Kidney tubule cell (primary cell): ENCODE measurements at regions not wholly inside any gene's neighbourhood (a gene's known extent, or its start where the extent isn't known, plus 50 kb on each side); places are given as distances from the start of the nearest gene placed in this dataset.

Experiments used
- DNase-seq: peaks from one replicate; pipeline ENCODE4 v3.0.0-alpha.2; 2018; ENCODE audit warnings: low spot score

DNA sequence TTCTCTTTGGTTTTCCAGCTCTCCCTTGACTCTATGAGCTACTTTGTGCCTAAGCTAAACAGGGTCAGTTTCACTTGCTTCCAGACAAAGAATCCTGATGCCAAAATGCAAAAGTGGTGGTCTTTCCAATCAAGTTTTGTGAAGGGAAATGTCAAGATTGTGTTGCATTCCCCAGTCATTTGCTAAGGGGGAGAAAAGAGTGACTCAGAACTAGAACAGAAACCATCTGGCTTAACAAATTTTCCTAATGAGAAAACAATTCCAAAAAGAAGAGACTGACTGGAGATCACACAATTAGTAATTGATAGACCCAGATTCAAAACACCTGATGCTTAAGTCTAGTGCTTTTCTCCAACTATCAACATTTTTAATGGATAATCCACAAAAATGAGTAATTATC, 235.1 kb upstream of the DIO2 start:
- DNase-seq = no peak

- DNase-seq = no peak
Measured at GRCh38 chr14:80445605-80446004, 234.3 kb upstream of the DIO2 start.

GRCh38 chr14:80434574-80435321, 223.4 kb upstream of the DIO2 start:
- peak; percentile 84 for DNase-seq

- no peak for DNase-seq
Measured at GRCh38 chr14:80433811-80434210, 222.5 kb upstream of the DIO2 start.

GRCh38 chr14:80428671-80429070, 217.4 kb upstream of the DIO2 start:
- DNase-seq = no peak

DNA sequence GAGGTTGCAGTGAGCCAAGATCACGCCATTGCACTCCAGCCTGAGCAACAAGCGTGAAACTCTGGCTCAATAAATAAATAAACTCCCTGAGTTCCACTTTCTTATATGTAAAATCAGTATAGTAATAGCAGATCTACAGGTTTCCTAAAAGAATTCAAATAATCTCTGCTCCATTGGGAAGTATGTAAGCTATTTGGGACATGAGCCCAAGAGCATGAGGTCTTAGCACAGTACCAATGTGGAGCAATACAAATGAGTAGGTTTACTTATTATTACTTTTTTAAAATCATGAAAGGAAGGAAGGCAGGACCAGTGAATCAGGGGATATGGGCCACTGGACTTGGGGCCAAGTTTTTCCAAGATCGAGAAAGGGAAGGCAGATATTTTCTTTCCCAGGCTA, 216.9 kb upstream of the DIO2 start:
- no peak for DNase-seq

GRCh38 chr14:80427101-80427500, 215.8 kb upstream of the DIO2 start:
- DNase-seq = no peak

- DNase-seq = peak; percentile 4
Measured at GRCh38 chr14:80426683-80427082, 215.4 kb upstream of the DIO2 start.

DNA sequence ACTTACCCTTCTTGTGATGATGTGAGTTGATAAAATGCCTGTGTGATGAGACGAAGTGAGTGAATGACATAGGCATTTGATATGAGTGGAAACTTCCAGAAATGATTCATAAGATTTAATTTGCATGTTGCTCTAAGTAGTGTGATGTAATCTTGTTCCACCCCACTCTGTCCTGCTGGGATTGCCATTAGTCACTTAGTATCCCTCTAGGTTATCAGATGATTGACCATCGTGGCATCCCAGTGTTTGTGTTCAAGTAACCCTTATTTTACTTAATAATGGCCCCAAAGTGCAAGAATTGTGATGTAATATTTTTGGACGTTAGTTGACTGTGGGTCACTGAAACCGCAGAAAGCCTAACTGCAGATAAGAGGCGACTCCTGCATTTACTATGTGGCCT, 214.4 kb upstream of the DIO2 start:
- peak; percentile 96 for DNase-seq

DNA sequence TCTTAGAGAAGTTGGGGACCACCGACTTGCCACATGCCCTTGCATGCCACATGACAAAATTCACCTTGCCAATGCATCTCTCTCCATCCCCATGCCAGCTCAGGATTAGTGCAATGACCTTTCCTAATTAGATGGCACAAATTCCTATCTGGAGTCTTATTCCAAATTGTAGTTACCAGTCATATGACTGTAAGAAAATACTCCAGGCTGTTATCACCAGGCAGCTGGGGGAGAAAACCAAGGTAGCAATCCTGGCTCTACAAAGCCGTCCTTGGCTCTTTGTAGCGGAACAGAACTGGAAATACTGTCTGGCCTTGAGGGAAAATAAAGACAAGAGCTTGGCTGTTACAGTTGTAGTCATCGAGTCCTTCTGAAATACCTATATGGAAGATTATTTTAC, 208.5 kb upstream of the DIO2 start:
- no peak for DNase-seq

DNA sequence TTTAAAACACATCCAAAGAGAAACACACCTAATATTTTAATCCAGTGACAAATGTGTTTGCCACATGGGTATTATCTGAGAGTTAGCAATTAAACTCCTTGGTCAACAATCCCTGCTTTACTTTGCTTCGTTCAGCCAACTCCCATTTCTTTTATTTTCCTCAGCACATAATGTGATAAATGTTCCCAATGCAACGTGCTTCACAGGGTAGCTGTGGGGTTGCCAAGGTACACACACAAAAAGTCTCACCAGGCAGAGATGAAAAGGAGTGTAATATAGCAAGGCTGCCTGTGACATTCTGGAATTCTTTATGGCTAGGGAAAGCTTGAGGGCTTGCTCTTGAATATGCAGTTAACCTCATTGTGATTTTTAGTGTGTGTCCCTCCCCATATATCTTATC, 208.0 kb upstream of the DIO2 start:
- DNase-seq = no peak

- no peak for DNase-seq
Measured at GRCh38 chr14:80415636-80416035, 204.3 kb upstream of the DIO2 start.

- DNase-seq = no peak
Measured at GRCh38 chr14:80414080-80414479, 202.8 kb upstream of the DIO2 start.

- no peak for DNase-seq
Measured at GRCh38 chr14:80404413-80404812, 193.1 kb upstream of the DIO2 start.

- DNase-seq = peak; percentile 83
Measured at GRCh38 chr14:80403036-80403435, 191.7 kb upstream of the DIO2 start.

- DNase-seq = no peak
Measured at GRCh38 chr14:80395031-80395430, 183.7 kb upstream of the DIO2 start.

DNA sequence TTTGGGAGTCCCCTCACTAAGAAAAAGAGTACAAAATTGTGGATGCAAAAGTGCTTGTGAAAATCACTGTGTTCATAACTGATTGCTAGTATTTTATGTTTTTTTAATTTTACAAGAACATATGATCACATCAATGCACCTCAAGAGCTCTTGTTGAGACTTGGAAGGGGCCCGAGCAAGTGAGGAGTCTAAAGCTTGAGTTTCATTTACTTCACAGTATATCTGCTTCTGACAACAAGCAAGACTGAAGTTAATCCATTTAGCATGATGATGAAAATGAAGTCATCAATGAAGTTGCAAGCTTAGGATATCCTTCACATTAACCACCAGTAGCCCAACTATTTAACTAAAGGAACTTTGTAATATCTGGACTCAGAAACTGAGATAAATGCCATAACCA, 182.5 kb upstream of the DIO2 start:
- no peak for DNase-seq

- DNase-seq = peak; percentile 96
Measured at GRCh38 chr14:80390906-80391305, 179.6 kb upstream of the DIO2 start.

DNA sequence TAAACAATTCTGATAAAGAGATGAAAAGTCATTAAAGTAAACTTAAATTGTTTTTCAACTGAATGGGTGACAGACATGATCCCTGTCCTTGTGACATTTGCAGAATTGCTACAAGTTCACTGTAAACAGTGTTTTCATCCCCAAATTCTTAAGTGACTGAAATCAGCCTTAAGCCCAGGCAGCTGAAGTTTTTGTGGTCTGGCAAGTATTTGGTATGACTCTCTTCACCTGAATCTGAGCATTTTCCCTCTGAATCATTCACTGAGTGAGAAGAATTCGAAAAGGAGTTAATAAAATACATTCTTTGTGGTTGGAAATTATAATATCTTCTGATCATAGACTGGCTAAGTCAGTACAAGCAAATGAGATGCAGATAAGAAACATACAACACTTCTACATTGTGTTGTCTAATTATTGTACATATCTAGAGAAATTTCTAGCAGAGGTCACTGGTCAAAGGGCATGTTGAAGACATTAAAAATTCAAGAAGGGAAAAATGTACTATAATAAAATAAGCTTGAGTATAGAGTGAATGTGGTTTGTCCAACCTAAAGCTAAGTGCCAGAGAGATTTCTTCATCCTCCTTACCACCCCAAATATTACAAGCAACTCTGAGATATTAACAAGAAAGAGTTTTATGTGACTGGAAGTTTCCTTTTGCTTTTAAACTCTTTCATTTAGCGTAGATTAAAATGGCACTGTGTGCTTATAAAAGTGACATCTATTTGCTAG, 177.8 kb upstream of the DIO2 start:
- peak; percentile 92 for DNase-seq

- no peak for DNase-seq
Measured at GRCh38 chr14:80387563-80387981, 176.3 kb upstream of the DIO2 start.

DNA sequence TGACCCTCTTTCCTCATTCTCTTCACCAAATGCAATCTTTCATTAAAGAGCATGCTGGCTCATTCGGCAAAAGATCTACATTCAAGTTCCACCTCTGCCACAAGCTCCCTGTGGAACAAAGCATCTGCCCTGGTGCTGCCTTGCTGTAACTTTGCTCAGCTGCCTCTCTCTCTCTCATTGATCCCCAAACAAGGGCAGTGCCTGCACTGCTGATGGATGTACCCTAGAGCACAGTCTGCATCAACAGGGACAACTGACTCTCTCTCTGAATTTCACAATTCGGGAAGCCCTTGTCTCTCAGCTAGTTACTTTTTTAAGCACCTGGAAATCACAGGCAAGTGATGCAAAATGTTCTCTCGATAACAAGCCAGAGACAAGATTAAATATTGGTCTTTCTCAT, 174.0 kb upstream of the DIO2 start:
- DNase-seq = no peak

DNA sequence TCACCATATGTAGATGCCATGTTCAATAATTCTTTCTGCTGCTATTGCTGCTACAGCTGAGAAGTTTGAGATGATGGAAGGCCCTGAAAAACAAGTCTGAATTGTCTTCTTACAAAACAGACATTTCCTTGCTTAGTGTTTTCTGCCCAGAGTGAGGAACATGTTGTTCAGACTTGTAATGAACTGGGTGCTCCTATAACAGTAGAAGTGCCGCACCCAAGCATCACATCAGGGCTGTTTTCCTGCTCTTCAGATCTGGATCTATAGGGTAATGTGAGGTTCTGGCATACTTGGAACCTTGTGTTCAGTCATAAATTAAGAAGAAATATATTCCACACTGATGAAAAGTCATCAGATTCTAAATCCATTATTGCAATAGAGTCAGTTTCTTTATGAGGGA, 171.9 kb upstream of the DIO2 start:
- no peak for DNase-seq

DNA sequence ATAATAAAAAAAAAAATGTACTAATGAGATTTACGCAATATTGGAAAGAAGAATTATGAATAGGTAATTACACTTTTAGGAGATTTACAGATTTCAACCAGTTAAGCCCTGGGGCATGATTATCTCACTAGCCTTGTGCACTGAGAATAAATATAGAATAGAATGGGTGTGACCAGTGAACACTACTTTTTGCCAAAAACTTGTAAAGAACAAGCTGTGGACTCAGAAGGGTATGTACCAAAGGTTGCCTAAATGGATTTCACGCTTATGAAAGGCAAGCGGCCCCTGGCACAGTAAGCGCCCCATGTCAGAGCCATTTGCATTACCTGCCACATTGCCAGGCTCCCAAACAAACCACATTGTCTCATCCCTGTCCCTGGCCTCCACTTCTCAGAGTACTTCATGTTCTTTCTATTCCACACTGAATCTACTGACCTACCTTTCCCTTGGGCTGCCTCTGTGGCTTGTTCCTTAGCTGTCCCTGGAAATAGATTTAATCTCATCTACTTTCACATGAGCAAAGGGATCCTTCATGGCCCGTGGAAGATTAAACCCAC, 170.6 kb upstream of the DIO2 start:
- no peak for DNase-seq
